ENCODE measurements at regions not wholly inside any gene's neighbourhood (a gene's known extent, or its start where the extent isn't known, plus 50 kb on each side); places are given as distances from the start of the nearest gene placed in this dataset.

- BruUV-seq (replicated peaks) = no TSS peak
- no peak for DNase-seq
- Mint-ChIP-seq H3K36me3 (ENCODE audit: insufficient read depth, unreplicated experiment) (no peaks in the 10 kb centered on the region), H3K9me3 (ENCODE audit: low read depth, unreplicated experiment) (no peaks in the 10 kb centered on the region), H3K4me1 (ENCODE audit: low read depth, unreplicated experiment) (peaks cover 25% of the 10 kb centered on the region), H3K4me3 (ENCODE audit: low read depth, unreplicated experiment) (no peak overlapping the region), H3K27me3 (ENCODE audit: unreplicated experiment) (no peaks in the 10 kb centered on the region), H3K27ac (ENCODE audit: unreplicated experiment) (no peak overlapping the region)
- CTCF ChIA-PET = no interaction called here
- intact Hi-C loops (cut with micrococcal nuclease; ENCODE audit: unreplicated experiment) = no loop called here
- TF ChIP-seq, protein P1, sequence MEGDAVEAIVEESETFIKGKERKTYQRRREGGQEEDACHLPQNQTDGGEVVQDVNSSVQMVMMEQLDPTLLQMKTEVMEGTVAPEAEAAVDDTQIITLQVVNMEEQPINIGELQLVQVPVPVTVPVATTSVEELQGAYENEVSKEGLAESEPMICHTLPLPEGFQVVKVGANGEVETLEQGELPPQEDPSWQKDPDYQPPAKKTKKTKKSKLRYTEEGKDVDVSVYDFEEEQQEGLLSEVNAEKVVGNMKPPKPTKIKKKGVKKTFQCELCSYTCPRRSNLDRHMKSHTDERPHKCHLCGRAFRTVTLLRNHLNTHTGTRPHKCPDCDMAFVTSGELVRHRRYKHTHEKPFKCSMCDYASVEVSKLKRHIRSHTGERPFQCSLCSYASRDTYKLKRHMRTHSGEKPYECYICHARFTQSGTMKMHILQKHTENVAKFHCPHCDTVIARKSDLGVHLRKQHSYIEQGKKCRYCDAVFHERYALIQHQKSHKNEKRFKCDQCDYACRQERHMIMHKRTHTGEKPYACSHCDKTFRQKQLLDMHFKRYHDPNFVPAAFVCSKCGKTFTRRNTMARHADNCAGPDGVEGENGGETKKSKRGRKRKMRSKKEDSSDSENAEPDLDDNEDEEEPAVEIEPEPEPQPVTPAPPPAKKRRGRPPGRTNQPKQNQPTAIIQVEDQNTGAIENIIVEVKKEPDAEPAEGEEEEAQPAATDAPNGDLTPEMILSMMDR (IDR thresholded peaks at IDR 0.05; ENCODE audit: unreplicated experiment) = no peak
Measured at GRCh38 chr14:86513056-86513455, 983.1 kb downstream of the FLRT2 start.

DNA sequence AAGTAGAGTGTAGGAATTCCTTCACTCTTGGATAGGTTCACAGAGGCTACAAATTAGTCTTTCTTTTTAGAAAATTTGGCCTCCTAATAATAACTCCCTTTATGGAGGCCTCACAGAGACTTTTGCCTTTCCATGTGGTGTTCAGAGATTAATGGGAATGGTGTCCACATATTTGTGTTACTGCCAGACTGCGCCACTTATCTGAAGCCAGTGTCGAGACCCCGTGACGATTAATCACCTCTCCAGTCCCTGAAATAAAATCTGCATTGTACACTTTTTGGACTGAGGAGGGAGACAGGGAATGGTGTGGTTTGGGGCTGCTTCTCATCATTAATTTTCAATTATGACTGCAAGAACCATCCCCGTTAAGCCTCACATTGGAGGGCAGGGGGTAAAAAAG, 980.5 kb downstream of the FLRT2 start:
- no peaks in the 10 kb centered on the region for H3K9me3 Mint-ChIP-seq (ENCODE audit: low read depth, unreplicated experiment)
- no TSS peak for BruUV-seq (replicated peaks)

DNA sequence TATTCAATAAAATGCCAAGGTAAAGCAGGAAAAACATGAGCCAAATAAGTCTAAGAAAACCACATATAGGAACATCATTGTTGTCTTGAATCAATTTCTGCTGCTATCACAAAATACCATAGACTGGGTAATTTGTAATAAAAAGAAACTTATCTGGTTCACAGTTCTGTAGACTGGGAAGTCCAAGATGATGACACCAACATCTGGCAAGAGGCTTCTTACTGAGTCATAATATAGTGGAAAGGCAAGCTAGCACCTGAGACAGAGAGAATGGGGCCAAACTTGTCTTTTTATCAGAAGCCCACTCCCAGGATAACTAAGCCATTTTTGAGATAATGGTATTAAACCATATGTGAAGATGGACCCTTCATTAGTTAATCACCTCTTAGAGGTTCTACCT, 975.9 kb downstream of the FLRT2 start:
- TF ChIP-seq, protein P1 (IDR thresholded peaks at IDR 0.05; ENCODE audit: unreplicated experiment) = no peak
- BruUV-seq (replicated peaks) = no TSS peak
- intact Hi-C loops (cut with micrococcal nuclease; ENCODE audit: unreplicated experiment) = no loop called here
- H3K36me3 Mint-ChIP-seq (ENCODE audit: insufficient read depth, unreplicated experiment) = no peaks in the 10 kb centered on the region
- no peaks in the 10 kb centered on the region for H3K9me3 Mint-ChIP-seq (ENCODE audit: low read depth, unreplicated experiment)
- CTCF ChIA-PET = no interaction called here
- no peaks in the 10 kb centered on the region for H3K4me1 Mint-ChIP-seq (ENCODE audit: low read depth, unreplicated experiment)
- H3K27ac Mint-ChIP-seq (ENCODE audit: unreplicated experiment) = no peak overlapping the region
- no peaks in the 10 kb centered on the region for H3K27me3 Mint-ChIP-seq (ENCODE audit: unreplicated experiment)
- no peak overlapping the region for H3K4me3 Mint-ChIP-seq (ENCODE audit: low read depth, unreplicated experiment)
- no peak for DNase-seq

More for the DNA sequence above, 980.5 kb downstream of the FLRT2 start:
- intact Hi-C loops (cut with micrococcal nuclease; ENCODE audit: unreplicated experiment) = no loop called here
- no peak overlapping the region for H3K4me3 Mint-ChIP-seq (ENCODE audit: low read depth, unreplicated experiment)
- no peak for DNase-seq
- TF ChIP-seq, protein P1 (IDR thresholded peaks at IDR 0.05; ENCODE audit: unreplicated experiment) = no peak
- no peaks in the 10 kb centered on the region for H3K27me3 Mint-ChIP-seq (ENCODE audit: unreplicated experiment)
- H3K27ac Mint-ChIP-seq (ENCODE audit: unreplicated experiment) = no peak overlapping the region
- CTCF ChIA-PET = no interaction called here
- H3K4me1 Mint-ChIP-seq (ENCODE audit: low read depth, unreplicated experiment) = peaks cover 17% of the 10 kb centered on the region
- H3K36me3 Mint-ChIP-seq (ENCODE audit: insufficient read depth, unreplicated experiment) = no peaks in the 10 kb centered on the region

GRCh38 chr14:86501611-86502010, 971.7 kb downstream of the FLRT2 start:
- no peak overlapping the region for H3K27ac Mint-ChIP-seq (ENCODE audit: unreplicated experiment)
- BruUV-seq (replicated peaks) = no TSS peak
- no peaks in the 10 kb centered on the region for H3K36me3 Mint-ChIP-seq (ENCODE audit: insufficient read depth, unreplicated experiment)
- intact Hi-C loops (cut with micrococcal nuclease; ENCODE audit: unreplicated experiment) = no loop called here
- H3K4me3 Mint-ChIP-seq (ENCODE audit: low read depth, unreplicated experiment) = no peak overlapping the region
- CTCF ChIA-PET = no interaction called here
- H3K9me3 Mint-ChIP-seq (ENCODE audit: low read depth, unreplicated experiment) = no peaks in the 10 kb centered on the region
- no peaks in the 10 kb centered on the region for H3K4me1 Mint-ChIP-seq (ENCODE audit: low read depth, unreplicated experiment)
- H3K27me3 Mint-ChIP-seq (ENCODE audit: unreplicated experiment) = no peaks in the 10 kb centered on the region
- DNase-seq = no peak
- TF ChIP-seq, protein P1 (IDR thresholded peaks at IDR 0.05; ENCODE audit: unreplicated experiment) = no peak

DNA sequence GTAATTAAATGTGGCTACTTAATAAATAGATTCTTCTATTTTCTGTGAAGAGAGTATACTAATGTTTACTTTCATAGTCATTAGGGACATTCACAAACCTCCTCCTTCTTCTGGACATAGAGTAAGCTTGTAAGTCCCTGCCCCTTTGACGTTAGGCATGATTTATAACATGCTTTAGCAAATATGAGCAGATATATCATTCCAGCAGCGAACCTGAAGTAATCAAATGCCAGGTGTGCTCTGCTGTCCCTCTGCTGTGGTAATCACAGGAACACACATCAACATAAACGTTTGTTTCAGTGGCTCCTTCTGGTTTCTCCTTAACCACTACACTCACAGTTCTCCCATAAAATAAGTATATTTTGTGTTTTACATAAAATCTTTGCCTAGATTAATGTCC, 961.8 kb downstream of the FLRT2 start:
- Mint-ChIP-seq H3K27me3 (ENCODE audit: unreplicated experiment) (no peaks in the 10 kb centered on the region), H3K36me3 (ENCODE audit: insufficient read depth, unreplicated experiment) (no peaks in the 10 kb centered on the region), H3K27ac (ENCODE audit: unreplicated experiment) (no peak overlapping the region), H3K4me1 (ENCODE audit: low read depth, unreplicated experiment) (no peaks in the 10 kb centered on the region), H3K9me3 (ENCODE audit: low read depth, unreplicated experiment) (peaks cover 2% of the 10 kb centered on the region), H3K4me3 (ENCODE audit: low read depth, unreplicated experiment) (no peak overlapping the region)
- intact Hi-C loops (cut with micrococcal nuclease; ENCODE audit: unreplicated experiment) = no loop called here
- no peak for DNase-seq
- CTCF ChIA-PET = no interaction called here
- BruUV-seq (replicated peaks) = no TSS peak
- TF ChIP-seq, protein P1 (IDR thresholded peaks at IDR 0.05; ENCODE audit: unreplicated experiment) = no peak

All from Calu3 (cell line).